ENCODE measurements at regions not wholly inside any gene's neighbourhood (a gene's known extent, or its start where the extent isn't known, plus 50 kb on each side); places are given as distances from the start of the nearest gene placed in this dataset.

DNA sequence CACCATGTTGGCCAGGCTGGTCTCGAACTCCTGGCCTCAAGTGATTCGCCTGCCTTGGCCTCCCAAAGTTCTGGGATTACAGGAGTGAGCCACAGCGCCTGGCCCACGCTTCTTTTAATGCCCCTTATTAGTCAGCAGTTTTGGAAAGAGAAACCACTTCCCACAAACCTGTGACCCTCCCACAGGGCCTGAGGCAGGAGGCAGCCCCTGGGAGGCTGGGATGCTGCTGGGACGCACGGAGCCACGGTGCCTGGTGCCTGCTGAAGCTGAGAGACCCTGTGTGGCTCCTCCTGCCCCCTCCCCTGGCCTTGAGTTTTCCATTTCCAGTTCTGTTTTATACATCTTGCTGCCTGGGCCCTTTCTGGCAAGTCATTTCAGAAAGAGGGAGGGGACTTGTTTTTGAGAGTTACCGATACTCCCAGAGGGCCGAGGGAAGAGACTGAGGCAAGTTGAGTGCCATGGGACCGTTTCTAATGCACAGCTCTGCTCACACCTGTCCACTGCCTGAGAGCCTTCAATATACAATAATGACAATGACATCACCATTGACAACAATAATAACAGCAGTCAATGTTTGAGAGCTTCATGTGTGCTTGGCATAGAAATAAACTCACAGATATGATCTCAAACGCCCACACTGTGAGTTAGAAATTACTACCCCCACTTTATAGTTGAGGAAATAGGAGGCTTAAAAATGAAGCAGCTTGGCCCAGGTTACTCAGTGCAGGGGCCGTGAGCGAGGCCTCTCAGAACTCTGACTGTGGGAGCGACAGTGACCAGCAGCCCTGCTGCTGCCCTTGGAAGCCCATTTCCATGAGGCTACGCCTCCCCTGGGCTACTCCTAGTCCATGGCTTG lies 78.1 kb upstream of the YWHAQ start:
- peaks cover 5% of the 10 kb centered on the region for H3K4me1 Mint-ChIP-seq
- H3K36me3 Mint-ChIP-seq, result no peaks in the 10 kb centered on the region
- no peak for ATAC-seq
- H3K27ac Mint-ChIP-seq, result no peak overlapping the region
- H3K9me3 Mint-ChIP-seq, result peaks cover 3% of the 10 kb centered on the region
- no peak for DNase-seq (ENCODE audit: low spot score)
- POLR2A ChIA-PET, result no interaction called here
- CTCF ChIA-PET, result interaction anchor here (1.6 kb wide), 1 partner anchor 60 kb away, joined by 6 read pairs; no protein-coding TSS in a partner anchor
- no peak for TF ChIP-seq HMGXB4 (CRISPR knock-in tag; IDR thresholded peaks at IDR 0.05)
- no peak for TF ChIP-seq GRHL2 (CRISPR knock-in tag; IDR thresholded peaks at IDR 0.05; ENCODE audit: insufficient replicate concordance, severe bottlenecking)
- no peak for TF ChIP-seq ZNF232 (CRISPR knock-in tag; IDR thresholded peaks at IDR 0.05)
- no peak for TF ChIP-seq ZNF219 (CRISPR knock-in tag; IDR thresholded peaks at IDR 0.05; ENCODE audit: borderline replicate concordance)
- TF ChIP-seq HMGA2 (CRISPR knock-in tag; IDR thresholded peaks at IDR 0.05), result no peak
- TF ChIP-seq EMX1 (CRISPR knock-in tag; IDR thresholded peaks at IDR 0.05), result no peak
- TF ChIP-seq KAT7 (CRISPR knock-in tag; IDR thresholded peaks at IDR 0.05; ENCODE audit: borderline replicate concordance), result no peak
- no peak for TF ChIP-seq SMAD3 (CRISPR knock-in tag; IDR thresholded peaks at IDR 0.05; ENCODE audit: borderline replicate concordance)
- no peak for TF ChIP-seq IRF1 (CRISPR knock-in tag; IDR thresholded peaks at IDR 0.05)
- no peak for TF ChIP-seq ATF3 (CRISPR knock-in tag; conservative IDR thresholded peaks at IDR 0.05)
- no peak for TF ChIP-seq ZBTB21 (CRISPR knock-in tag; IDR thresholded peaks at IDR 0.05; ENCODE audit: borderline replicate concordance)
- no peak for TF ChIP-seq ZSCAN18 (CRISPR knock-in tag; IDR thresholded peaks at IDR 0.05)
- no peak for TF ChIP-seq ZMAT4 (CRISPR knock-in tag; IDR thresholded peaks at IDR 0.05)
- TF ChIP-seq ZNF263 (CRISPR knock-in tag; IDR thresholded peaks at IDR 0.05; ENCODE audit: low read depth), result no peak
- TF ChIP-seq, protein P1, sequence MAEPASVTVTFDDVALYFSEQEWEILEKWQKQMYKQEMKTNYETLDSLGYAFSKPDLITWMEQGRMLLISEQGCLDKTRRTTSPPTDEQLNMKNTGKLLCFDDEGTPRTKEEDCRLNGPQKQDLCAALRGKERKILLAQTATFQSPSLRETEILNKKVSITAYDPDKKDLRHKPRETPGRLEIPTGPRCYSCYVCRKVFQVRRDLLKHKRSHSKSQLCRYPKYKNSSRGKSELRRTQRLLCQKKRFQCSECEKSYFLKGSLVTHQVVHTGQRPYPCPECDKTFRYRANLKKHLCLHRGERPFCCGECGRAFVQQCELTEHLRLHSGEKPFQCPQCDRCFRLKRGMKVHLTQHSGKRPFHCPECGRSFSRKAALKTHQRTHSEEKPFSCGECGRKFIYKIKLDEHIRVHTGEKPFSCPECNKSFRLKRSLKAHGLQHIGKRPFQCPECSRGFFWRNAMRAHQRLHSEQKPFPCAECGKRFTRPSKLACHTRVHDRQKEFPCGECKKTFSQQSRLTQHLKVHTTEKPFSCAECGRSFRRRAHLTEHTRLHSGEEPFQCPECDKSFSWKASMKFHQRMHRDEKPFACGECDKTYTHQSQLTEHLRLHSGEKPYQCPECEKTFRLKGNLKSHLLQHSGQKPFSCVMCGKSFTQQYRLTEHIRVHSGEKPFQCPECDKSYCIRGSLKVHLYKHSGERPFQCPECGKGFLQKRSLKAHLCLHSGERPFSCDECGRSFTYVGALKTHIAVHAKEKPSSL (CRISPR knock-in tag; conservative IDR thresholded peaks at IDR 0.05), result no peak
- no peak for TF ChIP-seq ERG (CRISPR knock-in tag; IDR thresholded peaks at IDR 0.05)
- no peaks in the 10 kb centered on the region for H3K27me3 Mint-ChIP-seq (ENCODE audit: low read depth)
- no peak overlapping the region for H3K4me3 Mint-ChIP-seq

All from WTC11 (cell line).